OCI-LY7 (cell line): ENCODE measurements at regions not wholly inside any gene's neighbourhood (a gene's known extent, or its start where the extent isn't known, plus 50 kb on each side); places are given as distances from the start of the nearest gene placed in this dataset.

ENCODE experiments used
- CTCF ChIP-seq: fragments of 200-600 bp; sonication (generic); conservative IDR thresholded peaks from 2 replicates; pipeline ENCODE4 v1.5.1; 2014; ENCODE audit warnings: mild to moderate bottlenecking, antibody characterized with exemption, low read length, moderate library complexity, mixed read lengths
- EZH2phosphoT487 ChIP-seq: fragments of 200-600 bp; sonication (generic); IDR thresholded peaks from 2 replicates; pipeline ENCODE4 v1.6.1; 2018; ENCODE audit warnings: low read depth, borderline replicate concordance, mild to moderate bottlenecking, mixed run types, antibody characterized with exemption, low read length, moderate library complexity, mixed read lengths

GRCh38 chr7:85447004-85447403 lies 260.1 kb upstream of the SEMA3D start:
- no peak for TF ChIP-seq CTCF
- no peak for TF ChIP-seq EZH2phosphoT487
